Erythroblast (primary cell): ENCODE measurements at regions not wholly inside any gene's neighbourhood (a gene's known extent, or its start where the extent isn't known, plus 50 kb on each side); places are given as distances from the start of the nearest gene placed in this dataset.

Source experiments
- DNase-seq, 2 experiments: peaks; one replicate each; lab custom pipeline; 2025; lab: John Stamatoyannopoulos, UW
- GATA1 ChIP-seq: IDR thresholded peaks from 2 replicates; pipeline ENCODE4 v1.6.1; 2011; ENCODE audit warnings: low read depth, mild to moderate bottlenecking, control low read depth, low read length, moderate library complexity
- POLR2A ChIP-seq: IDR thresholded peaks from 2 replicates; pipeline ENCODE4 v1.6.1; 2011; ENCODE audit warnings: mild to moderate bottlenecking, low read length

DNA sequence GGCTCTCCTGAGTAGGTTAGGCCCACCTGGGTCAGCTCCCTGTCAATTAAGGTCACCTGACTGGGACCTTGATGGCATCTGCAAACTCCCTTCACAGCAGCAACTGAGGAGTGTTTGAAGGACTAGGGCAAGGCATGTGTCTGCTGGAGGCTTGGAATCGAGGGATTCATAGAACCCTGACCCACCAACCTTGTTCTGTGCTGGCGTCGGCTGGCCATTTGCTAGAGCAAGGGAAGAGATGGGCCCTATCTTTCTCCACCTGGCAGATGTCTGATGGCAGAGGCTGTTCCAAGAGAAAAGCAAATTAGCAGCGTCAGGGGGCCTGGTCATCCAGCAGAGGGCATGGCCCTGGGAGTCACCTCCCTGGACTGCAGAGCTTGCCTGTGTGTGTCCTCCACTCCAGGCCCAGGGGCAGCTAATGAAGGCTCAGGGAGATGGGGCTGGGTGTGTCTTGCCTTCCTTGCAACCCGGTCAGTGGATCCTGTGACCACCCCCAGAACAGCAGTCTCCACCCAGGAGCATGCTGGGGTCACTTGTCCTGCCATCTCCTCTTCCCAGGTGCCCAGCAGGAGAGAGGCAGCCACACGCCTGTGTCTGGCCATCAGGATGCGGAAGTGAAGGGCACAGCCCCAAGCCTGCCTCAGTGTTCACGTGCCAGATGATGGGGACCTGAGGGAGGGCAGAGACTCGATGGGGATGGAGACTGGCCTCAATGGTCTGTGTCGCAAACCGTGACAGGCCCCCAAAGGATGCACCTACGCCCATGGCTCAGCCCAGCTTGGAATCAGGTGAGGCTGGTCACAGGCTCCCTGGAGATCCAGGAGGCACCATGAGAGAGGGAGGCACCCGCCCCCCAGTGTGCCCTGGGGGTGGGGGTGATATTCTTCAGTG is 53.9 kb downstream of the BARX1 start:
- TF ChIP-seq GATA1 (no peak), POLR2A (no peak)
- DNase-seq: no peak

DNA sequence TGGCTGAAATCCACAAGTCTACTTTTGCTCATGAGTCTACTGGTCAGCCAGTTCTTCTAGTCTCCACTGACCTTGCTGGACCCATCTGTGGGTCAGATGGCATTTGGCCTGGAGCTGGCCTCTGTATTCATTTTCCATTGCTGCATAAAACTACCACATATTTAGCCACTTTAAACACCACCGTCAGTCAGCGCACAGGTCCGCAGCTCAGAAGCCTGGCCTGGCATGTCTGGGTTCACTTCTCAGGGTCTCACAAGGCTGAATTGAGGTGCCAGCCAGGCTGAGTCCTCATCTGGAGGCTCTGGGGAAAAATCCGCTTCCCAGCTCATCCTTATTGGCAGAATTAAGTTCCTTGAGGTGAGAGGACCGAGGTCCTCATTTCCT is 54.7 kb downstream of the BARX1 start:
- no peak for DNase-seq
- TF ChIP-seq GATA1 (no peak), POLR2A (no peak)

DNA sequence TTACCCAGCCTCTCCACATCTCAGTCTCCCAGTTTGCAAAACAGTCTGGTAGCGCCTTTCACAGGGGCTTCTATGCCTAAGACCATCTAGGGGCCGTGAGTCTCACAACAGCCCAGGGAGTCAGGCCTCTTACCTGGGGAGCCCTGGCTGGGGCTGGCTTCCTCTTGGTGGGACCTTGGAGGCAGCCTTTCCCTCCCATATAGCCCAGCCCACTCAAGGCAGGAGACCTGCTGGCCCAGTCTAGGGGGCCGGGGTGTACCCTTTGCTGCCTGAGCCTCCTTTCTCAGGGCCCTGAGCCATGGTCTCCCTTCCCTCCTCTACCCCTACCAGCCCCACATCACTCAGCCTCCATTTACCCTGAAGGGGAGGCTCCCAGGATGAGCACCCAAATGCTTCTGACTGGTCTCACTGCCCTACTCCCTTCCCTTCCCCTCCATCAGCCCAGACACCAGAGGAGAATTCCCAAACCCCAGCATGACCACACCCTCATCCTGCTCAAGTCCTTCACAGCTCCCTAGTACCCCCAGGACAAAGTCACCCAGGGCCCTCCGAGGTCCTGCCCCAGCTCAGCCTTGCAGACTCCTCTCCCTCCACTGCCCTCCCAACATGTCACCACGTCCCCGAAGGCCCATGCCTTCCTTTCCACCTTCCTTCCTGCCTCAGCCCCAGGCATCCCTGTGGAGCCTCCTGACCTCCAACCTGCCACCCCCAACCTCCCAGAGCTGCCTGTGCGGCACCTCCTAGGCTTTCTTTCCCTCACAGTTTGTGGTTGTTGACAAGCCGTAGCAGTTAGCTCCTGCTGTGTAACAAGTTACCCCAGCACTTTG is 55.3 kb downstream of the BARX1 start:
- no peak for DNase-seq
- TF ChIP-seq POLR2A (no peak), GATA1 (no peak)

DNA sequence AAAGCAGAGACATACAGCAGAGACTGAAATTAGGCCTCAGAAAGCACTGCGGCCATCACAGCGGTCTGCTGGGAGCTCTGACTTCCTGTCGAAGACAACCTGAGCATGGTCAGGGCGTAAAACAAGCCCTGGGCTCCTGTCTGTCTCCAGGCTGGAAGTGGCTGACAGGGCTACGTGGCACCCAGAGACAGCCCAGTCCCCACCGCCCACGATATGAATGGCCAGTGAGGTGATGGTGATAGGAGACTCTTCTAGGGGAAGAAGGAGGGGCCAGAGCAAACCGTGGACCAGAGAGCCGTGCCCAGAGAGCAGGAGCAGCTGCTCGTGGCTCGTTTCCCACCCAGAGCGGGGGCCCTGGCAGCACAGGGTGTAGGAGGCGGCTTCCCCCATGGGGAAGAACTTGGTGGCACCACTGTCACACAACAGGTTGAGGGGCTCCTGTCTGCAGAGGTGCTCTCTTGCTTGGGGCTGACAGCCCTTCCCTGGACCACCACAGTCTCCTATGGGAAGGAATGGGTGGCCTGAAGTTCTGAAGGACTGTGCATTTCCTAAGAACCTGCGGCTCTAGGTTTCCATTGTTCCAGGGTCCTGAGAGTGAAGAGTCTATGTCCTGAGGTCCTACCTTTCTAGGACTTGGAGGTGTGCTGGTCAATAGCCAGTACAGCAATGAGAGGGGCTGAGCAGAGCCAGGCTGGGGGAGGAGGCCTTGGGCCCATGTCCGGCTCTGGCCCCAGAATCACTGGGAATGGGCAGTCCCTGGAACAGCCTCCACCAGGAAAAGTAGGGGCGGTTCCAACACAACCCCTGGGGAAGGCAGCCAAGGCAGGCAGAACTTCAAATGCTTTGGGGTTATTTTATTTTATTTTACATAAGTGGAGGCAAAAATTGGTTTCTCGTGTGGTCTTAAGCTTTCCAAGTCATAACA is 56.4 kb downstream of the BARX1 start:
- no peak for DNase-seq
- TF ChIP-seq GATA1 (no peak), POLR2A (no peak)

DNA sequence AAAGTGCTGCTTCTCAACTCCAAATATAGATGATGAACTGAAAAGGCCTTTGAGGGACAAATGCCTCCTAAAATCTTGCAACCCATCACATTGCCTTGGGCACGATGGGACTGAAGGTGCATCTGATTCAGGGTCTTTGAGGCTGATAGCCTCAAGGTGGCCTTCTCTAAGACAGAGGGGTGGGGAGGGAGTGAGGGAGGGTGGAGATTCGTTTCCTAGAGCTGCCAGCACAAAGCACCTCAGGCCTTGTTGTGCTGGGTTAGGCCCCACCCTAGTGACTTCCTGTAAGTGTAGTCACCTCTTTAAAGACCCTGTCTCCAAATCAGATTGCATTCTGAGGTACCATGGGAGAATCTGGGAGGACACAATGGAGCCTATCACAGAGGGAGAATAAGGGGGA is 57.1 kb downstream of the BARX1 start:
- no peak for DNase-seq
- no peak for TF ChIP-seq GATA1
- TF ChIP-seq POLR2A: no peak

DNA sequence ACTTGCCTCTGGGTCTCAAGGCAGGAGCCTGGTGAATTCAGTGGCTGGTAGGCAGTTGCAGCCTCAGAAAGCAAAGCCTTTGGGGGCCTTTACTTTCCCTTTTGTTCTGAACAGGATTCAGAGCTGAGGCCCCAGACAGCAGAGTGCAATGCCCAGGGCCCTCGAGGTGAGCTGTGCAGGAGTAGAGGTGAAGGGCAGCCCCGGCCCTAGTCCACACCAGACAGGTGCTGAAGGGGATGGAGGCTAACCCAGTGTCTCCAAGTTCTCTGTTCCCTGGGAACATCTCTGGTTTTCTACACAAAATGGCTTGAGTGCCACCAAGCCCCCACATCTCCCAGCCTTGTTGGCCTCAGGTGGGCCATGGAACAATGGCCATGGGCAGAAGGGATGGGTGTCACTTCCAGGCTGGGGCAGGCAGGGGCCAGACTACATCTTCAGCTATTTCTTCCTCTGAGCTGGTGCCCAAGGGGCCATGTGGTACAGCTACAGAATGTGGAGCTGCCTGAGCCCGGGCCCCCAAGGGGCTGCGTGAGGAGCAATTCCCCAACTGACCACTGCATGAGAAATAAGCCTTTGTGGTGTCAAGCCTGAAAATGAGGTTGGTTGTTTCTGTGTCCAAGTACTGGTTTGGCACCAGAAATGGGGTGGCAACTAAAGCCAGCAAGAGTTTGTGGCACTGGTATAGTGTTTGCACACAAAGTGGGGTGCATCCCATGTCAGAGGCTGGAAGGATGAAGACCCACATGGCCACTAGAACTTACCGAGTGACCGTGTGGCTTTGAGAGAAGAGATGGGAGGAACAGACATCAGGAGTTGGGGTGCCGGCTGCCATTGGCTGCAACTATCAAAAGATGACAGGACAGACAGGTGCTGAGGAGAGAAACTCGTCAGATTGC is 57.8 kb downstream of the BARX1 start:
- DNase-seq: no peak
- TF ChIP-seq POLR2A (no peak), GATA1 (no peak)

DNA sequence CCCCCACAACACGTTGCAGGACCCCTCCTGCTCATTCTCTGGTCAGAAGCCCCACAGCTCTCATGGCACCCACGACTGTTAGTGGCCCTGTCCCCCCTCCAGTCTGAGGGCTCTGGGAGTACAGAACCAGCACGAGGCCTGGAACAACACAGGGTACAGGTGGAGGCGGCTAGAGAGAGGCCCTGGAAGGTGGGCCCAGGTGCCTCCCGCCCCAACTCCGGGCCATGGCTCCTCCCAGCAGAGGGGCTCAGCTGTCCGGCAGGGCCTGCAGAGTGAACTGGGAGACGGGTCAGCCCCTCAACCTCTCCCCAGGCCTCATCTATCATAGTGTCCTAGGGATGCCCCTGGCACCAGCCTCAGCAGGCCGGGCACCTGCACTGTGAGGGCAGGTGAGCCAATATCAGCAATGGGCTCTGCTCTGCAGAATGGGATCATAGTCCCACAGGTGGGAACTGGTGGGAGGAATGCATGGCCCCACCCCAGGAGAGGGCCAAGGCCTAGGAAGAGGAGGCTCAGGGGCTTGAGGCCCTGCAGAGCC is 58.6 kb downstream of the BARX1 start:
- no peak for DNase-seq
- TF ChIP-seq GATA1: no peak
- no peak for TF ChIP-seq POLR2A

DNA sequence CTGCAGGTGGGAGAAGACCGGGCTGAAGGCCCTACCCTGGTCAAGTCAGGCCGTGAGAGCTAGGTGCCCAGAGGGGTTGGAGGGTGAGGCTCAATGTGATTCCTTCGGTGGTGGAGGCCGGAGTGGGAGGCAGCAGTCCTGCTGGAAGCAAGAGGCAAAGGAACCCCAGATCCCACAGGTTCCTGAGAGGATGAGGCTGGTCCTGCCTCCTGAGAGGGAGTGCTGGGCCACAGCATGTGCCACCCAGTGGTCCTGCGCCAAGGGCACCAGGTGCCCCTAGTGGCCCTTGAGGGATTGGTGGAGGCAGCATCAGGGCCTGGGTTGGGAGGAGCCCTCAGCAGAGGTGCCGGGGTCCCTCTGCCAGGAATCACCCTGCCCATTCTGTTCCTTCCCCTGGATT is 59.1 kb downstream of the BARX1 start:
- no peak for TF ChIP-seq GATA1
- no peak for TF ChIP-seq POLR2A
- no peak for DNase-seq

DNA sequence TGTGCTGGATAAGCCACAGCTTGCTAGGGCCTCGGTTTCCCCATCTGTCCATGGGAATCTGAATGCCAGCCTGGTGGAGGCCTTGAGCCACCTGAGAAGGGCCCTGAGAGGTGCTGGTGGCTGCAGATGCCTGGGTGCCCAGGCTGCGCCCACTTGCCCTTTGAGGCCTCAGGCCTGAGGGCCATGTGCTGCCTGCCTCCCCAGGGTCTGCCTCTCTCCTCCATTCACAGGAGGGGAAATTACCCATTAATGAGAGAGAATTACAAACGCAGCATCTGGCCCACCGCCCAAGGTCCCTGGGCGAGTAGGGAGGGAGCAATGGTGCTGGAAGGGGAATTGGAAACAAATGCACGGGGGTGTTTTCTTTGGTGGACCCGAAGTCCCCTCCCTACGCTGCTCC is 59.6 kb downstream of the BARX1 start:
- DNase-seq: no peak
- TF ChIP-seq GATA1: no peak
- TF ChIP-seq POLR2A: no peak

DNA sequence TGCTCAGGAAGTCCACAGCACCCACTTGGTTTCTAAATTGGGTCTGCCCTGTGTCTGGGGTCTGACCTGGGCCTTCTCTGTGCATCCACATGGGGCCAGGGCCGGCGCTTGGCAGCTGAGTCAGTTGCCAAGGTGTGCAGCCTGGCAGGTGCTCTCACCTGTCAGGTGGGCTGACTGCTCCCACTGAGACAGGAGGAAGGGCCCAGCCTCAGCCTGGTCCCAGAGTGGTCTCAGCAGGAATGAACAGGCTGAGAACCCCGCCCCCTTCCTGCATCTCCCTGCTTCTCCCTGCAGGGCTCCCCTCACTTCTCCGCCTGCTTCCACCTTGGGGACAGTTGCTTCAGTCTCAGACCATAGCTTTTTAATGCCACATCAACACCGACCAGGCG is 60.5 kb downstream of the BARX1 start:
- no peak for TF ChIP-seq POLR2A
- no peak for TF ChIP-seq GATA1
- DNase-seq: no peak

DNA sequence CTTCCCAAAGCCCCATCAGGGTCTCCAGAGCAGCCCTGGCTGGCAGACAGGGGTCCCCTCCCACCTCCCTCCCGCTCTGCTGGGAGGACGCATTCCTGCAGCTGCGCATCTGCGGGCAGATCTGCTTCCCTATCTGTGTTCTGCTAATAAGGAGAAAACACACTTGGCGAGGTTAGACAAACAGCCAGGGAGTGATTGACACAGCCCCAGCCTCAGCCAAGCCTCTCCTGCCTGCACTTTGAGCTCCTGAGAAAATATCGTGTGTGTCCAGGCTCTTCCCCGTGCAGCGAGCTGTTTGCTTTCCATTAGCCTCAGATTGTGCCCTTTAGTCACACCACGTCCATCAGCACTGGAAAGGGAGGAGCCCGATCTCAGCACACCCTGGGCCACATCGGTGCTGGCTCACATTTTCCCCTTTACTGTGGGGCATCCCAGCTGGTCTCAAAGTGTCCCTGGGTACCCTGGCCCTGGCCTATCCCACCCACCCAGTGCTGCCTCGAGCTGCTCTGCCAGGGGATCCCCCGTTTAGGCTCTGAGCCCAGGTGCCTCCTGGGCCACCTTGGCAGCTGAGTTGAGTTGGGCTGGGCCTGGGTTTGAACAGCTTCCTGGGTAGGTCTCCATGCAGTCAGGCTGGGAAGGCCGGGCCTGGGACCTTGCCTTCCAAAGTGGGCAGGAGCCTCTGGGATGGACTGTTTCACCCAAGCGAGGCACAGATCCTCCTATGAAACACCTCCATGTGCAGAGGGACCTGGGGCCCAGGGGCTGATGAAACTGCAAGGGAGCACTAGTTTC is 61.1 kb downstream of the BARX1 start:
- TF ChIP-seq POLR2A (no peak), GATA1 (no peak)
- DNase-seq: no peak
